ENCODE measurements at regions not wholly inside any gene's neighbourhood (a gene's known extent, or its start where the extent isn't known, plus 50 kb on each side); places are given as distances from the start of the nearest gene placed in this dataset.

GRCh38 chr10:33883881-33884280 lies 549.4 kb upstream of the NRP1 start:
- no peak for TF ChIP-seq POLR2AphosphoS5 (IDR thresholded peaks at IDR 0.05; ENCODE audit: low read depth, low read length)
- TF ChIP-seq FOXP2 (optimal IDR thresholded peaks at IDR 0.05; ENCODE audit: borderline replicate concordance, extremely low read depth, extremely low read length, insufficient read depth), result no peak
- TF ChIP-seq REST (IDR thresholded peaks at IDR 0.05; ENCODE audit: insufficient read depth in 1 of 2, low read depth in 2 of 2, low read length in 2 of 2), result no peak
- no peak for TF ChIP-seq SIN3A (IDR thresholded peaks at IDR 0.05; ENCODE audit: borderline replicate concordance, insufficient read depth, low read length)

Data from PFSK-1 (cell line).